ENCODE measurements at regions not wholly inside any gene's neighbourhood (a gene's known extent, or its start where the extent isn't known, plus 50 kb on each side); places are given as distances from the start of the nearest gene placed in this dataset.

DNA sequence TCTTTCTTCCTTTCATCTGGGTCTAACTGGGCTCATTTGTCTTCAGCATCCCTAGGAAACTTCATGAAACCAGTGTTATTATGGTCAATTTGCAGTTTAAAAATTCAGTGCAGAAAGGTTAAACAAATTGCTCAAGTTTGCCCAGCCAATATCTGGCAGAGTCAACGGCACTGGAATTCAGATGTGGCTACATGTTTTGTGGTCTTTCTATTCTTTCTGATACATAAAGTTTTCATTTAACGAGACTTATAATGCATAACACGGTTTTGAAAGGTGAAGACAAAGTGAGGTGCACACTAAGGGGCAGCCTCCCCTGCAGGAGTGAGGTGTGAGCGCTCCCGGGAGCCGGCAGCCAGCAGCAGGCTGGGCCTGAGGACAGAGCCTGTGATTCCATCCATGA lies 164.6 kb downstream of the RTP5 start:
- H3K9me3 ChIP-seq, result no peaks in the 10 kb centered on the region
- TF ChIP-seq, protein P1, sequence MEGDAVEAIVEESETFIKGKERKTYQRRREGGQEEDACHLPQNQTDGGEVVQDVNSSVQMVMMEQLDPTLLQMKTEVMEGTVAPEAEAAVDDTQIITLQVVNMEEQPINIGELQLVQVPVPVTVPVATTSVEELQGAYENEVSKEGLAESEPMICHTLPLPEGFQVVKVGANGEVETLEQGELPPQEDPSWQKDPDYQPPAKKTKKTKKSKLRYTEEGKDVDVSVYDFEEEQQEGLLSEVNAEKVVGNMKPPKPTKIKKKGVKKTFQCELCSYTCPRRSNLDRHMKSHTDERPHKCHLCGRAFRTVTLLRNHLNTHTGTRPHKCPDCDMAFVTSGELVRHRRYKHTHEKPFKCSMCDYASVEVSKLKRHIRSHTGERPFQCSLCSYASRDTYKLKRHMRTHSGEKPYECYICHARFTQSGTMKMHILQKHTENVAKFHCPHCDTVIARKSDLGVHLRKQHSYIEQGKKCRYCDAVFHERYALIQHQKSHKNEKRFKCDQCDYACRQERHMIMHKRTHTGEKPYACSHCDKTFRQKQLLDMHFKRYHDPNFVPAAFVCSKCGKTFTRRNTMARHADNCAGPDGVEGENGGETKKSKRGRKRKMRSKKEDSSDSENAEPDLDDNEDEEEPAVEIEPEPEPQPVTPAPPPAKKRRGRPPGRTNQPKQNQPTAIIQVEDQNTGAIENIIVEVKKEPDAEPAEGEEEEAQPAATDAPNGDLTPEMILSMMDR (IDR thresholded peaks at IDR 0.05; ENCODE audit: low read depth, low read length), result no peak
- DNase-seq, result no peak
- no peaks in the 10 kb centered on the region for H3K4me1 ChIP-seq
- peaks cover 6% of the 10 kb centered on the region; the same call in 1 of the 2 replicates for H3K27me3 ChIP-seq
- no peaks in the 10 kb centered on the region for H3K36me3 ChIP-seq
- H3K4me3 ChIP-seq (ENCODE audit: low read depth, low read length), result no peak overlapping the region

DNA sequence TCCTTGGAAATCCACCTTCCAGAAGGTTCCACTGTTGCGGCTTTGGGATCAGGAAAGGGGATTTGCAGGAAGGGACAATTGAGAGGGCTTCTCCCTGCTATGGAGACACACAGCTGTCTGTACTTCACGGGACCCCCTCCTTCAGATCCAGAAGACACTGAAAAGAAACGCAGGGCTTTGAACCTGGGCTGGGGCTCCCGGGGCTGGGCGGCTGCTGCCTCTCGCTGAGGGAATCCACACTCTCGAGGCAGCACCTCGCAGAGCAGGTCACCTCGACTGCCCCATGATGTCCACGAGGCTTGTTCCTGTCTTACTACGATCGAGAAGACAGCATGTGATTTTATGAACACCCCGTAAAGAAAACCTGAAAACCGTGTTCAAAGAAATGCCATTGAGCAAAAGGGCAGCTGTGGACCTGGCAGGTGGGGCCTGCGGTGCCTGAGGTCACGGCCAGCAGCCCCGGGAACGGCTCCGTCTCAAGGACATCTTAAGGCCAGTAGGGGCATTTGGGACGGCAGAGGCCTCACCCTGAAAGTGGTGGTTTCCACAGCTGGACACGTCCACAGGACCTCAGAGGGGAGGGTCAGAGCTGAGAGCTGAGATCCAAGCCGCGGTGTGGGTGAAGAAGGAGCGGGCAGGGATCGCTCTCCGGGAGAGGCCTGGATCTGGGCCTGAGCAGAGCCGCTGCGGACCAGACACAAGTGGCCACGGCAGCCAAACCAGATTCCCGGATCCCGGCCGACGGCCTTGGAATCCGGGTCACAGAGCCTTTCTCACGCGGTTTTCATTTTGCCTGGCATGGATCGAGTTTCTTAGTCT lies 165.7 kb downstream of the RTP5 start:
- no peaks in the 10 kb centered on the region for H3K36me3 ChIP-seq
- H3K4me3 ChIP-seq (ENCODE audit: low read depth, low read length), result no peak overlapping the region
- H3K27me3 ChIP-seq, result peaks cover 6% of the 10 kb centered on the region; the same call in 1 of the 2 replicates
- TF ChIP-seq, protein P1 (IDR thresholded peaks at IDR 0.05; ENCODE audit: low read depth, low read length), result no peak
- H3K9me3 ChIP-seq, result no peaks in the 10 kb centered on the region
- no peaks in the 10 kb centered on the region for H3K4me1 ChIP-seq
- DNase-seq, result no peak

DNA sequence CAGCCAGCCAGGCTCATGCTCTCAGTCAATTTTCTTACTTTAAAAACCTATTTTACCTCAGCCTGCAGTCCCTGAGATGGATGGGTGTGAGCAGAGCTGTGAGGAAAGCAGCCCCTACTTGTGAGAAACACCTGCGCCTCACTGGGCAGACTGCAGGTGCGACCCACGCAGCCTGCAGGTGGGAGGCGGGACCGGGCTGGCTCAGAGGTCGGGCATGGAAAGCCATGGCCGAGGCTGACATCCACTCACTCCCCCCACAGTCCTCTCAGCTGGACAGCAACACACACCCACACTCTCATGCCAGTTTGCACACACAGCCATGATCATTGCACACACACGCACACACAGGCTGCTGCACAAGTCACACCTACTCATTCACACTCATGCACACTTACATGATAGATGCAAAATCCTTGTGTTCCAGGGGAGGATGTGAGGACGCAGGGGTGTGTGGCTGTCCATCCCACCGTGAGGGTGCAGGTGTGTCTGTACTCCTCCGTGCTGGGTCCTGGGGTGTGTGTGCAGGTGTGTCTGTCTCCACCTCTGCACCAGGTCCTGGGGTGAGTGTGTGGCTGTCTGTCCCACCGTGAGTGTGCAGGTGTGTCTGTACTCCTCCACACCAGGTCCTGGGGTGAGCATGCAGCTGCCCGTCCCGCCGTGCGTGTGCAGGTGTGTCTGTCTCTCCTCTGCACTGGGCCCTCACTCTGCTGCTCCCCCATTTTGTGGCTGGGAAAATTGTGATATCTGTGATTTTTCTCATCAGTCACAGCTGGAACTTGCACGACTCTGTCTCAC lies 166.5 kb downstream of the RTP5 start:
- H3K9me3 ChIP-seq, result no peaks in the 10 kb centered on the region
- no peak for DNase-seq
- H3K4me3 ChIP-seq (ENCODE audit: low read depth, low read length), result no peak overlapping the region
- no peaks in the 10 kb centered on the region for H3K4me1 ChIP-seq
- TF ChIP-seq, protein P1 (IDR thresholded peaks at IDR 0.05; ENCODE audit: low read depth, low read length), result no peak
- no peaks in the 10 kb centered on the region for H3K36me3 ChIP-seq
- peaks cover 6% of the 10 kb centered on the region; the same call in 1 of the 2 replicates for H3K27me3 ChIP-seq

DNA sequence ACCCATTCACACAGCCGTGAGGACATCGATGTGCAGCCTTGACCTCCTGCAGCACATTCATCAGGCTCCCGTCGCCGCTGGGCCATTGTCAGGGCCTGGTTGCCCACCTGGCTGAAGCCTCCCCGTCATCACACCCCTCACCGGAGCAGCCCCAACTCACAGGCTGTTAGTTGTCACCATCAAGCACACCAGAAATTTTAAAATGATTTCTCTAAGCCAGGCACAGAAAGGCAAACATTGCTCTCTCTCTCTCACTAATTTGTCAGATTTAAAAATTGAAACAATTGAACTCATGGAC lies 167.1 kb downstream of the RTP5 start:
- no peak for DNase-seq
- TF ChIP-seq, protein P1 (IDR thresholded peaks at IDR 0.05; ENCODE audit: low read depth, low read length), result no peak
- Histone ChIP-seq H3K36me3 (no peaks in the 10 kb centered on the region), H3K9me3 (no peaks in the 10 kb centered on the region), H3K27me3 (peaks cover 2% of the 10 kb centered on the region; the same call in 1 of the 2 replicates), H3K4me3 (ENCODE audit: low read depth, low read length) (no peak overlapping the region), H3K4me1 (no peaks in the 10 kb centered on the region)

DNA sequence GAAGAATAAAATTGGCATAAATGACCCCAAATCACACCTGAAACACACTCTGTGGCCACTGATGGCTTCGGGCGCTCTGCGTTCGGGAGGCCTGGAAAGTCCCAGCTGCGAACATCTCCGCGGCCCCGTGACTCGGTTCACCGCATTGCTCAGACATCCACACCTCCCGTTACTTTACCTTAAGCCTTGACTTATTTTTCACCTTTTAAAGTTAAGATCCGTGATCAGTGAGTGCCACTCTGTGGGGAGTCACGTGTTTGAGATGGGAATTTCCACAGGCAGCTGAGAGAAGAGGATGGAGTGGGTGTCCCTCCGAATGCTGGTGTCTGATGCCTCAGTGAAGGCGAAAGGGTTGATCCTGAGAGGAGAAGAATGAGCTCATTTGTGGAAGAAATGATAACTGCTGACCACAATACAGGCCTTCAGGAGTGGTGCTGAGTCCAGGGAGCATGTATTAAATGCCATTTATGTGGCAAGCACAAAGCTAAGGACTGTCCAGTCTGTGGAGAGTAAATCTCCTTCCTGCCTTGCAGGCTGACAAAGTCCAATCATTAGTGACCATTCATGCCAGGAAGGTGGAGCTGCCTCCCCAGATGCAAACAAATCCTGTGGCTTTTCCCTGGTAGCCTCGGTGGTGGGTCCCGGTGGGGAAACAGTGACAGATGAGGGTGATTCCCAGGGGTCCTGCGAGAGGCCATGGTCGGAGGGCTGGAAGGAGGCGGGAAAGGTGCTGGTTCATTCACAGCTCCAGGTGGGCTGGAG lies 168.8 kb downstream of the RTP5 start:
- H3K9me3 ChIP-seq, result no peaks in the 10 kb centered on the region
- no peaks in the 10 kb centered on the region for H3K4me1 ChIP-seq
- H3K27me3 ChIP-seq, result no peaks in the 10 kb centered on the region
- TF ChIP-seq, protein P1 (IDR thresholded peaks at IDR 0.05; ENCODE audit: low read depth, low read length), result no peak
- no peak overlapping the region for H3K4me3 ChIP-seq (ENCODE audit: low read depth, low read length)
- H3K36me3 ChIP-seq, result no peaks in the 10 kb centered on the region
- no peak for DNase-seq

Measured in BE2C (cell line).